Fibroblast of skin of right quadriceps (primary cell): ENCODE measurements at regions not wholly inside any gene's neighbourhood (a gene's known extent, or its start where the extent isn't known, plus 50 kb on each side); places are given as distances from the start of the nearest gene placed in this dataset.
"Not testable (repeated sequence)": the region's sequence is repeated elsewhere in the genome, so short reads cannot be mapped to it uniquely, and the experiment has no call there.

ENCODE experiments used
- DNase-seq: peaks from one replicate; pipeline ENCODE4 v3.0.0-alpha.2; 2013

GRCh38 chr1:236343246-236343870, 50.7 kb upstream of the EDARADD start:
- DNase-seq, result no peak

DNA sequence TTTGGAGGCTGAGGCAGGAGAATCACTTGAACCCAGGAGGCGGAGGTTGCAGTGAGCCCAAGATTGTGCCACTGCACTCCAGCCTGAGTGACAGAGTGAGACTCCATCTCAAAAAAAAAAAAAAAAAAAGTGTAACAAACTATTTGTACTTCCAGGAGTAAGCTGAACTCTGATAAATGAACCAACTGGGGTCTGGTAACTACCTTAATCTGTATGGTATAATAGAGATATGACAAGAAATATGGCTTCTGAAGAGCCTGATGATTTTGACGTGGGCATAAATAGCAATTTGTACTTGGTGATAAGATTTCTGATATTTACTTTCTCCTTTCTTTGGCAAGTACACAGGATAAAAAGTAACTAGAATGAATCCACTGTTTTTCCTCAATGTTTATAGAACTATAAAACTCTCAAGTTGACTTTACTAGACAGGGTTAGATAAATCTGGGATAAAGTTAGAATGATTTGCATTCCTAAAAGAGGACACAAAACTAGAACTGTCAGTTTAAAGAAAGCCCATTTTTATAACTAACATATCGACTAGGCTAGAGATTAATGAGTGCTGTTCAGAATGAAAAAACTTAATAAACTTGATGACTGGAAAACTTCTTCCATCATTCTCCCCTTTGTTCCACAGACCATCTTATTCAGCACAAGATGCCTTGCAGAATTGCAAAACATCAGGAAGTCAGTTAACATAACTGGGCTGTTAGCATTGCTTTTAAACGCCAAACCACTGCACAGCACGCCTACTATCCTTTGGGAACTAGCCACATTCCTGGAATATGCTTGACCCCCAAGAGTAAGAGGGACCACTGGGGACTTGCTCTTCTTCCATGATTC, 51.5 kb upstream of the EDARADD start:
- DNase-seq, result no peak

DNA sequence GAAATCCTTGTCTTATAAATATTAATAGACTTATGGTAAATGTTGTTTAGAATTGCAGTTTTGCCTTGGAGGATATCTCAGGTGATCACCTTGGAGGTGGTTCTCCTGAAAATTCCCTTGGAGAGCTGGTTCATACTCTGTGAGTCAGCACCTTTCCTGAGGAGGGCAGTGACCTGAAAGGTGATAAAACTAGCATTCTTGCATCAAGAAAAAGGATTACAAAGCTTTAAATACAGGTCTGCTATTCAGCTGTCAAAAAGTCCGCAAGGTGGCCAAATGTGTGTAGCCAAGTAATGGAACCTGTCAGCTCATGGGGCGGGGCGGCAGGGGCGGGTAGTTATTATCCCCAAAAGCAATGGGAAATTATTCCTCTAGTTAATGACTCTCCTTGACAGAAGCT, 52.8 kb upstream of the EDARADD start:
- no peak for DNase-seq

GRCh38 chr1:236338096-236338495, 56.0 kb upstream of the EDARADD start:
- peak; percentile 4 for DNase-seq

DNA sequence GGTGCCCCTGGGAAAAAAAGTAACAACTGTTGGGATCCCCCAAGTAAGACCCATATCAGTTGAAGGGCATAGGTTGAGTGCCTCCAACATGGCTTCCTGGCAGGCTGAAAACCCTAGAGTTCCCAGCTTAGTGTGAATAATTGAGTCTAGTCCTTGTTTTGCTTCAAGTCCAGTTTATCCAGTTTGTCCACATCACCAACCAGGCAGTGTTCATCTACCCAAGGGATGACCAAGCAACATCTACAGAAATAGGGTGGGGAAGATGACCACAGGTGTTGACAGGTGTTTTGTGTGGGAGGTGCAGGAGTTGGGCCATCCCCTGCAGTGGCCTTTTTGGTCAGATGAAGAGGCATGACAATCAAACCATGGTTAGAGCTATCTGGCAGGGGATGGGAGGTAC, 54.3 kb upstream of the ERO1B start:
- no peak for DNase-seq

- not testable (repeated sequence) for DNase-seq
Measured at GRCh38 chr1:236335633-236336032, 53.9 kb upstream of the ERO1B start.

- no peak for DNase-seq
Measured at GRCh38 chr1:236334893-236335545, 53.3 kb upstream of the ERO1B start.

GRCh38 chr1:236332092-236332758, 50.5 kb upstream of the ERO1B start:
- DNase-seq, result no peak
